Prostate gland (tissue), 2 donors: ENCODE measurements at regions not wholly inside any gene's neighbourhood (a gene's known extent, or its start where the extent isn't known, plus 50 kb on each side); places are given as distances from the start of the nearest gene placed in this dataset.

ENCODE experiments used
- DNase-seq: peaks from one replicate; pipeline ENCODE4 v3.0.0-alpha.2; 2019; ENCODE audit warnings: low spot score
- H3K27ac ChIP-seq, 2 donors: fragments of 200-600 bp; sonication (generic); 2 replicates each; pipeline ENCODE4 v1.5.1; 2017 to 2019
- H3K27me3 ChIP-seq: fragments of 200-600 bp; sonication (generic); replicated peaks from 2 replicates; pipeline ENCODE4 v1.5.1; 2019; ENCODE audit not compliant: insufficient read depth
- H3K36me3 ChIP-seq, 2 donors: fragments of 200-600 bp; sonication (generic); 1 replicate in 1 of 2; 2 replicates in 1 of 2; pipeline versions ENCODE4 v1.5.1 to v1.8.1; 2017 to 2019
- H3K4me1 ChIP-seq: fragments of 200-600 bp; sonication (generic); replicated peaks from 2 replicates; pipeline ENCODE4 v1.5.1; 2019
- H3K4me3 ChIP-seq, 2 donors: fragments of 200-600 bp; sonication (generic); 2 replicates each; pipeline ENCODE4 v1.5.1; 2017 to 2019
- H3K9me3 ChIP-seq: fragments of 200-600 bp; sonication (generic); 2 replicates; pipeline ENCODE4 v1.5.1; 2017
- POLR2A ChIP-seq: fragments of 450-650 bp; IDR thresholded peaks from one replicate; pipeline ENCODE4 v1.6.1; 2016; ENCODE audit warnings: antibody characterized with exemption, mild to moderate bottlenecking
- POLR2AphosphoS5 ChIP-seq: sonication (generic); formaldehyde crosslinking; IDR thresholded peaks from one replicate; pipeline ENCODE4 v1.6.1; 2017; ENCODE audit warnings: antibody characterized with exemption
- WGBS: methylation state at CpG from one replicate; pipeline ENCODE4 v1.1.5; 2018; 5-methylcytosine and 5-hydroxymethylcytosine counted together
- intact Hi-C: fragments of 100-400 bp; cut with DNase I; formaldehyde crosslinking; loops from one replicate; pipeline ENCODE4 v1.14.2; 2022
- TF ChIP-seq, protein P1 (sequence below), 4 experiments: fragments of 200-600 bp in 2 of 4; fragments of 450-650 bp in 2 of 4; sonication (generic) in 2 of 4; IDR thresholded peaks; 1 replicate in 3 of 4; 2 replicates in 1 of 4; pipeline ENCODE4 v1.5.1; 2016 to 2019; ENCODE audit warnings: antibody characterized with exemption in 4 of 4, mild to moderate bottlenecking in 2 of 4, moderate library complexity in 2 of 4

DNA sequence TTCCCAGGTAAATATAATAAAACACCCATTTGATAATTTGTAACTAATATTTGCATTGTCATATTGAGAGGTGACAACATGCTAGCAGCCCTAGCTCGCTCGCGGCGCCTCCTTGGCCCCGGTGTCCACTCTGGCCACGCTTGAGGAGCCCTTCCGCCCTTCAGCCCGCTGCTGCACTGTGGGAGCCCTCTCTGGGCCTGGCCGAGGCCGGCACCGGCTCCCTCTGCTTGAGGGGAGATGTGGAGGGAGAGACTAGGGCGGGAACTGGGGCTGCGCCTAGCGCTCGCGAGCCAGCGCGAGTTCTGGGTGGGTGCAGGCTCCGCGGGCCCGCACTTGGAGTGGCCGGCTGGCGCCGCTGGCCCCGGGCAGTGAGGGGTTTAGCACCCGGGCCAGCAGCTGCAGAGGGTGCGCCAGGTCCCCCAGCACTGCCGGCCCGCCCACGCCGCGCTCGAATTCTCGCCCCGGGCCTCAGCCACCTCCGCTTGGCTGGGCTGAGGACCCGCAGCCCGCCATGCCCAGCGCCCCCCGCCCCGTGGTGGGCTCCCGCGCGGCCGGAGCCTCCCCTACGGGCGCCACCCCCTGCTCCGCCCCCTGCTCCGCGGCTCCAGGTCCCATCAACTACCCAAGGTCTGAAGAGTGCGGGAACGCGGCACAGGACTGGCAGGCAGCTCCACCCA, 594.4 kb downstream of the SLITRK6 start:
- no peak for DNase-seq
- no peak overlapping the region for H3K4me3 ChIP-seq
- 82% methylated on average over 30 of the region's 53 CpGs for WGBS

DNA sequence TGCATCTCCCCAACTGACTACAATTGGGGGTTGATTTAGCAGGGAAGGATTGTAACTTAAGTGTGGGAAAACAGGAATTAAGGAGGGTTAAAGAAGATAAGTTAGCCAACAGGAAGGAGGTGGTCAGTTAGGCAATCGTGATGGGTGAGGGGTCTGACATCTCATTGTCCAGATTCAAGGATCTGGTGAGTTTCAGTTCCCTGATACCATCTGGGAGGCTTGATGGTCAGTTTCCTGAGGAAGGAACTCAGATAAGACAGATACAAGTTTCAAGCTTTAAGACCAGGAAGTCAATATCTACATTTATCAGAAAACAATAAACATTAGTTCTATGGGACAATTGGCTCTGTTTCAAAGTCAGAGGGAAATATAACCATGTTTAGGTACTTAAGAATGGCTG, 601.8 kb downstream of the SLITRK6 start:
- intact Hi-C loops, result no loop called here
- Histone ChIP-seq H3K4me1 (no peaks in the 10 kb centered on the region), H3K27ac (no peak overlapping the region), H3K4me3 (no peak overlapping the region), H3K36me3 (no peaks in the 10 kb centered on the region), H3K9me3 (no peaks in the 10 kb centered on the region), H3K27me3 (no peaks in the 10 kb centered on the region)
- WGBS, result 70% methylated on average over 1 of the region's 1 CpG
- DNase-seq, result no peak
- TF ChIP-seq POLR2AphosphoS5, result no peak
- TF ChIP-seq POLR2A, result no peak

More for the DNA sequence above, 594.4 kb downstream of the SLITRK6 start:
- no peaks in the 10 kb centered on the region for H3K9me3 ChIP-seq
- TF ChIP-seq POLR2A, result no peak
- no peak overlapping the region for H3K27ac ChIP-seq
- no peaks in the 10 kb centered on the region for H3K36me3 ChIP-seq
- no peaks in the 10 kb centered on the region for H3K27me3 ChIP-seq
- intact Hi-C loops, result no loop called here
- H3K4me1 ChIP-seq, result no peaks in the 10 kb centered on the region

DNA sequence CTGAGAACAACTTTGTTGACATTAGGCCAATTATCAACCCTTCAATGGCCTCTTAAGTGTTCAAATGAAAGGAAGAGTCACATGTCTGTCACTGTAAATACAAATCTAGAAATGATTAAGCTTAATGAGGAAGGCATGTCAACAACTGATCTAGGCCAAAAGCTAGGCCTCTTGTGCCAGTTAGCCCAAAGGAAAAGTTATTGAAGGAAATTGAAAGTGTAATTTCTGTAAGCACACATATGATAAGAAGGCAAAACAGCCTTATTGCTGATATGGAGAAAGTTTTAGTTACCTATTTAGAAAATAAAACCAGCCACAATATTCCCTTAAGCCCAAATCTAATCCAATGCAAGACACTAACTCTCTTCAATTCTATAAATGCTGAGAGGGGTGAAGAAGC, 604.7 kb downstream of the SLITRK6 start:
- no peak for DNase-seq
- intact Hi-C loops, result no loop called here
- H3K4me3 ChIP-seq, result no peak overlapping the region
- TF ChIP-seq POLR2A (no peak), POLR2AphosphoS5 (no peak)
- TF ChIP-seq, protein P1, sequence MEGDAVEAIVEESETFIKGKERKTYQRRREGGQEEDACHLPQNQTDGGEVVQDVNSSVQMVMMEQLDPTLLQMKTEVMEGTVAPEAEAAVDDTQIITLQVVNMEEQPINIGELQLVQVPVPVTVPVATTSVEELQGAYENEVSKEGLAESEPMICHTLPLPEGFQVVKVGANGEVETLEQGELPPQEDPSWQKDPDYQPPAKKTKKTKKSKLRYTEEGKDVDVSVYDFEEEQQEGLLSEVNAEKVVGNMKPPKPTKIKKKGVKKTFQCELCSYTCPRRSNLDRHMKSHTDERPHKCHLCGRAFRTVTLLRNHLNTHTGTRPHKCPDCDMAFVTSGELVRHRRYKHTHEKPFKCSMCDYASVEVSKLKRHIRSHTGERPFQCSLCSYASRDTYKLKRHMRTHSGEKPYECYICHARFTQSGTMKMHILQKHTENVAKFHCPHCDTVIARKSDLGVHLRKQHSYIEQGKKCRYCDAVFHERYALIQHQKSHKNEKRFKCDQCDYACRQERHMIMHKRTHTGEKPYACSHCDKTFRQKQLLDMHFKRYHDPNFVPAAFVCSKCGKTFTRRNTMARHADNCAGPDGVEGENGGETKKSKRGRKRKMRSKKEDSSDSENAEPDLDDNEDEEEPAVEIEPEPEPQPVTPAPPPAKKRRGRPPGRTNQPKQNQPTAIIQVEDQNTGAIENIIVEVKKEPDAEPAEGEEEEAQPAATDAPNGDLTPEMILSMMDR (IDR thresholded peaks at IDR 0.05), result no peak
- no peak overlapping the region for H3K27ac ChIP-seq
- H3K9me3 ChIP-seq, result no peaks in the 10 kb centered on the region
- H3K36me3 ChIP-seq, result no peaks in the 10 kb centered on the region
- no peaks in the 10 kb centered on the region for H3K4me1 ChIP-seq
- H3K27me3 ChIP-seq, result no peaks in the 10 kb centered on the region

DNA sequence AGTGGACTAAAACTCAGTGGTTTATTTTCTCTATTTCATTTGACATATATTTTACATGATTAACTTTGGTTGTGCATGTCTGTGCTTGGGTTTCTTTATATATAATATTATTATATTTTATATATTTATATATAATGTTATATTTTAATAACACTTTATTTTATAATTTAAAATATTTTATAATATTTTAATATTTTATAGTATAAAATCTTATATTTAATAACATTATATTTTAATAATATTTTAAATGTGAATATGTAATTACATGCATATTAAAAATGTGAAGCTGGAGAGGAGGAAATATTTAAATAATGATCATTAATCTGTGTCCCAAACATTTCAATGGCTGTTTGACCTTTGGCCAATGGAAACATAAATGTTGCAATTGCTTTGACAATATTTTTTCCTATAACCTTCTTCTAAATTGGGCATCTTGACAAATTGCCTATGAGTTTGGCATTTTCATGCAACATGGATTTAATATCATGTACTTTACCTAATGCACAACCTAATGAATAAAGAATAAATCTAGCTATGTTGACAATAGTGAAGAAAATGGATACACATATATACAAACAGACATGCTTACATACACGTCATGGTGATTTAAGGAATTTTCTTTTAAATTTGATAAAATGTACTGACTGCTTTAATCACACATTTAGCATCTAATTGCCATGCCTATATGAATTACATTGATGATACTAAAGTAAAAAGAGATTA, 607.1 kb downstream of the SLITRK6 start:
- no peak for DNase-seq
- Histone ChIP-seq H3K36me3 (no peaks in the 10 kb centered on the region), H3K9me3 (no peaks in the 10 kb centered on the region), H3K27me3 (no peaks in the 10 kb centered on the region), H3K27ac (no peak overlapping the region), H3K4me3 (no peak overlapping the region), H3K4me1 (no peaks in the 10 kb centered on the region)
- 75% methylated on average over 1 of the region's 1 CpG for WGBS
- intact Hi-C loops, result no loop called here
- TF ChIP-seq POLR2AphosphoS5, result no peak
- TF ChIP-seq, protein P1 (IDR thresholded peaks at IDR 0.05), result no peak
- no peak for TF ChIP-seq POLR2A

DNA sequence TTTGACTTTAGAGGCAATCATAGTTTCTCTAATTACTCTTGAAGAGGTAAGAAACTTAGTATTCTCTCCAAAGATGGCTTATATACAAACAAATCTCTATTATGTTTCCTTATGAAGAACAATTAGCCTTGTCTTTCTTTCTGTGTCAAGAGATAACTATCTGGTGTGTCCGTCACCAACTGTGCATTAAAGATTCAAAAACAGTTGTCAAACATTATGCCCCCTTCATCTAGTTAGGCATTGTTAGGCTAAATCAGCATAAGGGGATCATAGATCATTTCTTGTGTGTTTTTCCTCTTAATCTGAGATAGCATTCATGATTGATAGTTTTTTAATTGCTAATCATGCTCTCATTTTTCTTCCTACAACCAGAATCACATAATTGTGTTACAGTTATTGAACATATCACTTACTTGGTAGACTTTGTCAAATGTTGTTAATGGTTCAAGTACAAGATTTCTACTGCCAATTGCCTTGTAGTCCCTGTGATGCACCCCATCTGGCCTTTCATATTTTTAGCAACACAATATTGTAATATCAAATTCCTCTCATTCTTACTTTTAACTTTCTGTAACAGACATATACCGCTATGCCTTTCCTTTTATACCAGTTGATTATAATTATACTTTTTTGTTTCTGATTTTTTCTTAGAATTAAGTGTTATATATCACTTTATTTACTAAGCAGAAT, 612.7 kb downstream of the SLITRK6 start:
- H3K4me1 ChIP-seq, result no peaks in the 10 kb centered on the region
- TF ChIP-seq POLR2AphosphoS5 (no peak), POLR2A (no peak)
- TF ChIP-seq, protein P1 (IDR thresholded peaks at IDR 0.05), result no peak
- intact Hi-C loops, result no loop called here
- no peak overlapping the region for H3K27ac ChIP-seq
- no peak for DNase-seq
- H3K36me3 ChIP-seq, result no peaks in the 10 kb centered on the region
- no peaks in the 10 kb centered on the region for H3K27me3 ChIP-seq
- no peak overlapping the region for H3K4me3 ChIP-seq
- WGBS, result 77% methylated on average over 2 of the region's 2 CpGs
- H3K9me3 ChIP-seq, result no peaks in the 10 kb centered on the region
